ENCODE measurements at regions not wholly inside any gene's neighbourhood (a gene's known extent, or its start where the extent isn't known, plus 50 kb on each side); places are given as distances from the start of the nearest gene placed in this dataset.
A peak's percentile ranks its signal among the peaks of the same experiment; 100 is the strongest.

DNA sequence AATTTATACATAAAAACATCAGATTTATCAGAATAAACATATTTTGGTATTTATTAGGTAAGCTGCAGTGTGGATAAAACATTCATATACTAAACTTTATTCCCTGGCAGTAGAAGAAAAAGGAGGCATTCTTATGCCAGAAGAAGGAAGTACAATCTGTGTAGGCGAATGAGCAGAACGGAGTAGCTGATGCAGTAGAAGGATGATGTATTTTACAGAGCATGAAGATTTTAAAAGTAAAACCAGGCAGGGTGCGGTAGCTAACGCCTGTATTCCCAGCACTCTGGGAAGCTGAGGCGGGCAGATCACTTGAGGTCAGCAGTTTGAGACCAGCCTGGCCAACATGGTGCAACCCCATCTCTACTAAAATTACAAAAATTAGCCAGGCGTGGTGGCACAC, 294.9 kb upstream of the MKLN1 start:
- no peak for DNase-seq (ENCODE audit: low read depth)
- TF ChIP-seq, protein P1, sequence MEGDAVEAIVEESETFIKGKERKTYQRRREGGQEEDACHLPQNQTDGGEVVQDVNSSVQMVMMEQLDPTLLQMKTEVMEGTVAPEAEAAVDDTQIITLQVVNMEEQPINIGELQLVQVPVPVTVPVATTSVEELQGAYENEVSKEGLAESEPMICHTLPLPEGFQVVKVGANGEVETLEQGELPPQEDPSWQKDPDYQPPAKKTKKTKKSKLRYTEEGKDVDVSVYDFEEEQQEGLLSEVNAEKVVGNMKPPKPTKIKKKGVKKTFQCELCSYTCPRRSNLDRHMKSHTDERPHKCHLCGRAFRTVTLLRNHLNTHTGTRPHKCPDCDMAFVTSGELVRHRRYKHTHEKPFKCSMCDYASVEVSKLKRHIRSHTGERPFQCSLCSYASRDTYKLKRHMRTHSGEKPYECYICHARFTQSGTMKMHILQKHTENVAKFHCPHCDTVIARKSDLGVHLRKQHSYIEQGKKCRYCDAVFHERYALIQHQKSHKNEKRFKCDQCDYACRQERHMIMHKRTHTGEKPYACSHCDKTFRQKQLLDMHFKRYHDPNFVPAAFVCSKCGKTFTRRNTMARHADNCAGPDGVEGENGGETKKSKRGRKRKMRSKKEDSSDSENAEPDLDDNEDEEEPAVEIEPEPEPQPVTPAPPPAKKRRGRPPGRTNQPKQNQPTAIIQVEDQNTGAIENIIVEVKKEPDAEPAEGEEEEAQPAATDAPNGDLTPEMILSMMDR (IDR thresholded peaks at IDR 0.05; ENCODE audit: low read length, missing control alignments): no peak
- no peak overlapping the region for H3K4me3 ChIP-seq (replicated peaks; ENCODE audit: low read depth, low read length)

DNA sequence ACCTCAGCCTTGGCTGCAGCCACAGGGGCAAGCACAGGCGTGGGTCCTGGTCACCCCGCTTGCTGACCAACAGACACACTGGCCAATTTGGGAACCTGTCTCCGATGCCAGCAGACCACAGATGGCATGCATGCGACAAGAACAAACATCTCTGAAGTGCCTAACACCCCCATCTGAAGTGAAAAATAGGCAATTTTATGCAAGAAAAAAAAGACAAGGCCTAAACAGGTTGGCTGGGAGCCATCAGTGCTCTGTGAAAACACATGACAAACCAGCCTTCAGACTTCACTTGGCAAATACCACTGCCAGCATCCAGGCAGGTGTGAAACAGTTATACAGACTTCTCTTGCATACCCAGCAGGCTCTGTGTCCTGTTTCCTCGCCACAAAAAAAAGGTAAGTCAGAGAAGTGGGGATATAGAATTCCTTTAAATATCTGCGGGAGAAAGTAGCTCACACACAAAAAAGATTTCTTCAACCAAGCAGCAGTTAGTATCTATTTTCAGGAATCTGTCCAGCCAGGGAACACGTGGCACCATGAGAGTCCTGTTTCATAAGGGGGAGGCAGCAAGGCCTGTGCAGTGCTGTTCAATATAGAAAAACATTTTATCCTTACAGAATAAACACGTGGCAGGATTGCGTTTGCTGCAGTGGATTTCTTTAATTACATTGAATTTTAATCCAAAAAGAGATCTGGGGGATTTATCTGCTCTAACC, 293.4 kb upstream of the MKLN1 start:
- H3K4me3 ChIP-seq (replicated peaks; ENCODE audit: low read depth, low read length): no peak overlapping the region
- TF ChIP-seq, protein P1 (IDR thresholded peaks at IDR 0.05; ENCODE audit: low read length, missing control alignments): no peak
- peak; percentile 17 for DNase-seq (ENCODE audit: low read depth)

DNA sequence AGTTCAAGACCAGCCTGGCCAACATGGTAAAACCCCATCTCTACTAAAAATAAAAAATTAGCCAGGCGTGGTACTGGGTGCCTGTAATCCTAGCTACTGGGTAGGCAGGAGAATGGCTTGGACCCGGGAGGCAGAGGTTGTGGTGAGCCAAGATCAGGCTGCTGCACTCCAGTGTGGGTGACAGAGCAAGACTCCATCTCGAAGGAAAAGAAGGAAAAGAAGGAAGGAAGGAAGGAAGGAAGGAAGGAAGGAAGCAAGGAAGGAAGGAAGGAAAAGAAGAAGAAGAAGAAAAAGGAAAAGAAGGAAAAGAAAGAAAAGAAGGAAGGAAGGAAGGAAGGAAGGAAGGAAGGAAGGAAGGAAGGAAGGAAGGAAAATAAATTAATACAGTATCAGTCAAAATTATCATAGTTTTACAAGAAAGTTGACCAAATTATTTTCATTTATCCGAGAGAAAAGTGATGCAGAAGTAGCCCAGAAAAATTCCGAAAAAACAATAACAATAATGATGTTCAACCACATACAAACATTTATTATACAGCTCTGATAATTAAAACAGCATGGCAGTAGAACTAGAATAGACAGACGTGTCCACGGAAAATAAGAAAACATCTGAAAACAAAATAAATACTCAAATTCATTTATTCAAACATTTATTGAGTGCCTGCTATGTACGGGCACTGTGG, 292.4 kb upstream of the MKLN1 start:
- TF ChIP-seq, protein P1 (IDR thresholded peaks at IDR 0.05; ENCODE audit: low read length, missing control alignments): no peak
- DNase-seq (ENCODE audit: low read depth): no peak
- H3K4me3 ChIP-seq (replicated peaks; ENCODE audit: low read depth, low read length): no peak overlapping the region

DNA sequence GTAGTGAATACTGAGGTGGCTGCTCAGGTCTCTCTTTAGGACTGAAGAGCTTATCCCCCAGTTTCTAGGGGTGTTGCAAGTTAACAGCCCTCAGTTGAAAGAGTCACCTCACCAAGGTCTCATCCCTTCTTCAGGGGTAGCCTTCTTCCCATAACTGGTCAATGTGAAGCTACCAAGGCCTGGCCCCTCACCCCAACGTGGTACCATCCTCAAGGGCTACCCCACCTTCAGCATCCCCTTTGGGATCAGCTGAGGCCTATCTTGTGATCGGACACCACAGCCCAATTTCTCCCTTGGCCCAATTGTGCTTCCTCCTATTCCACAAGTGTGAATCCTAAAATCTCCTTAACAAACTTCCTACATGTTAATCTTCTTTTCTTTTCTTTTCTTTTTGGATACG, 289.5 kb upstream of the MKLN1 start:
- TF ChIP-seq, protein P1 (IDR thresholded peaks at IDR 0.05; ENCODE audit: low read length, missing control alignments): no peak
- H3K4me3 ChIP-seq (replicated peaks; ENCODE audit: low read depth, low read length): no peak overlapping the region
- DNase-seq (ENCODE audit: low read depth): no peak

DNA sequence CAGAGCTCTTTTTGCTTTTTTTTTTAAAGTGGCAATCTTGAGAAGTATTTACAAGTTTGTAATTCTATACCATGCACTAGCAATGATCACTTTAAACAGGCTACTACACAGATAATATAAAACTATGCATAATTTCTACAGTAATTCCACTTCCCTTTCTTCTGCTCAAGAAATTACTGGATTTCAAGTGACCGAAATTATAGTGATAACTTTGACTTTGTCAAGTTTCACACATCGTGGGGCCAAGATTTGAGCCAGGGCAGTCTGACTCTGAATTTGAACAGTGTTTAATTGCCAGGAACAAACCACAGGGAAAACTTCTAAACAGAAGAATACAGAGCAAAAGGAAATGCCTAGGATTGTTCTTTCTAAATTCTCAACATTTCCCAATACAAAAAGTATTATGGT, 288.3 kb upstream of the MKLN1 start:
- H3K4me3 ChIP-seq (replicated peaks; ENCODE audit: low read depth, low read length): no peak overlapping the region
- TF ChIP-seq, protein P1 (IDR thresholded peaks at IDR 0.05; ENCODE audit: low read length, missing control alignments): no peak
- peak; percentile 64 for DNase-seq (ENCODE audit: low read depth)

DNA sequence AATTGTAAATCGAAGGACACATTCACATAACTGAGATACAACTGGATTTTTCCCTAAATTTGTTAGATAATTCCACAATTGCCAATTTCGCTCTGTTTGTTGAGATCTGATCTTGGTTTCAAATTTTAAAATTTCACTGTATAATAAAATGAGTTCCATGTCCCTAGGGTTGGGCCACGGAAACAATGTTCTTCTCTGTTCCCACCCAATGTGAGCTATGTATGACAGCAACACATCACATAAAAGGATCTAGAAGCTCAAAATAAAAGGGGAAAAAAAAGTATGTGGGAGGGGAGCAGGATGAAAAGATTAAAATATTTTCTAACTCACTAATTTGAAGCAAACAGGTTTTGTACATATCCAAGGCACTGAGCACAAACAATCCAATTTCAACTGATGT, 287.8 kb upstream of the MKLN1 start:
- TF ChIP-seq, protein P1 (IDR thresholded peaks at IDR 0.05; ENCODE audit: low read length, missing control alignments): no peak
- no peak overlapping the region for H3K4me3 ChIP-seq (replicated peaks; ENCODE audit: low read depth, low read length)
- no peak for DNase-seq (ENCODE audit: low read depth)

All from fibroblast of pulmonary artery (primary cell).